H1 (cell line): ENCODE measurements at regions not wholly inside any gene's neighbourhood (a gene's known extent, or its start where the extent isn't known, plus 50 kb on each side); places are given as distances from the start of the nearest gene placed in this dataset.

Experiments
- CBX5 ChIP-seq: fragments of 300-800, 300-1000 bp; sonication (generic); IDR thresholded peaks from 2 replicates; pipeline ENCODE4 v1.7.1; 2016; ENCODE audit warnings: antibody characterized with exemption, low read length, low read depth
- GABPA ChIP-seq: IDR thresholded peaks from 2 replicates; pipeline ENCODE4 v1.6.1; 2011; ENCODE audit warnings: mild to moderate bottlenecking, low read length, moderate library complexity, borderline replicate concordance; ENCODE audit not compliant: insufficient read depth
- JUN ChIP-seq: IDR thresholded peaks from 2 replicates; pipeline ENCODE4 v1.6.1; 2011; ENCODE audit warnings: low read depth, mild to moderate bottlenecking, improper control_type of control experiment, low read length
- POLR2A ChIP-seq, 2 experiments: IDR thresholded peaks; 1 replicate in 1 of 2; 2 replicates in 1 of 2; pipeline ENCODE4 v1.6.1; 2011; ENCODE audit warnings: low read depth in 2 of 2, low read length in 2 of 2, mild to moderate bottlenecking in 2 of 2; ENCODE audit errors: control extremely low read depth in 1 of 2
- POLR2AphosphoS5 ChIP-seq: IDR thresholded peaks from 2 replicates; pipeline ENCODE4 v1.6.1; 2011; ENCODE audit warnings: low read depth, low read length
- RAD21 ChIP-seq, 2 experiments: IDR thresholded peaks in 1 of 2; conservative IDR thresholded peaks in 1 of 2; 2 replicates each; pipeline ENCODE4 v1.6.1; 2011; ENCODE audit warnings: low read depth in 2 of 2, low read length in 2 of 2, improper control_type of control experiment in 1 of 2, inconsistent platforms in 1 of 2, mild to moderate bottlenecking in 1 of 2, moderate library complexity in 1 of 2
- SIX5 ChIP-seq: IDR thresholded peaks from 2 replicates; pipeline ENCODE4 v1.6.1; 2011; ENCODE audit warnings: mild to moderate bottlenecking, low read depth, low read length
- SUZ12 ChIP-seq: fragments of 200-600 bp; sonication (generic); IDR thresholded peaks from 2 replicates; pipeline ENCODE4 v1.6.1; 2012; ENCODE audit warnings: mild to moderate bottlenecking, inconsistent platforms, low read length, moderate library complexity, mixed read lengths
- TBP ChIP-seq: IDR thresholded peaks from 2 replicates; pipeline ENCODE4 v1.6.1; 2011; ENCODE audit warnings: low read depth, low read length, improper control_type of control experiment
- TF ChIP-seq, protein P1 (sequence below), 3 experiments: IDR thresholded peaks; 1 replicate in 2 of 3; 2 replicates in 1 of 3; pipeline versions ENCODE4 v1.5.1 to v1.6.1; 2011; ENCODE audit warnings: low read length in 3 of 3, mild to moderate bottlenecking in 3 of 3, inconsistent platforms in 2 of 3, low read depth in 1 of 3, moderate library complexity in 1 of 3; ENCODE audit not compliant: insufficient read depth in 1 of 3; ENCODE audit errors: control extremely low read depth in 1 of 3

DNA sequence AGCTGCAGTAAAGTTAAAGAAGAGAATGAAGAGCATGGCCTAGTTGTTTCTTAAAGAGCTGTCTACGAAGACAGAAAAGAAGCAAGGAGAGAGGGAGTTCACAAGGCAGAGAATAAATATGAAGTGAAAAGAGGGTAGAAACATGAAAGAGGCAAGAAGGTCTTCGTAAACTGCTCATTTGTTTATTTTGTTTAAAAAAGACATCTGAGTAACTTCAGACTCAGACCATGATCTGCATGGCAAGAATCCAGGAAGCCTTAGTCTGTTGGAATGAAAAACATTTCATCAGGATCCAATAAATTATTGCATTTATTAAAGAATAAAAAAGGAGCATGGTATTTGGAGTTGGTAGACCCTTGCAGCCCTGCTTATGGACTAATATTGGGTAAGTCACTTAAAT lies 151.1 kb downstream of the SEM1 start:
- TF ChIP-seq, protein P1, sequence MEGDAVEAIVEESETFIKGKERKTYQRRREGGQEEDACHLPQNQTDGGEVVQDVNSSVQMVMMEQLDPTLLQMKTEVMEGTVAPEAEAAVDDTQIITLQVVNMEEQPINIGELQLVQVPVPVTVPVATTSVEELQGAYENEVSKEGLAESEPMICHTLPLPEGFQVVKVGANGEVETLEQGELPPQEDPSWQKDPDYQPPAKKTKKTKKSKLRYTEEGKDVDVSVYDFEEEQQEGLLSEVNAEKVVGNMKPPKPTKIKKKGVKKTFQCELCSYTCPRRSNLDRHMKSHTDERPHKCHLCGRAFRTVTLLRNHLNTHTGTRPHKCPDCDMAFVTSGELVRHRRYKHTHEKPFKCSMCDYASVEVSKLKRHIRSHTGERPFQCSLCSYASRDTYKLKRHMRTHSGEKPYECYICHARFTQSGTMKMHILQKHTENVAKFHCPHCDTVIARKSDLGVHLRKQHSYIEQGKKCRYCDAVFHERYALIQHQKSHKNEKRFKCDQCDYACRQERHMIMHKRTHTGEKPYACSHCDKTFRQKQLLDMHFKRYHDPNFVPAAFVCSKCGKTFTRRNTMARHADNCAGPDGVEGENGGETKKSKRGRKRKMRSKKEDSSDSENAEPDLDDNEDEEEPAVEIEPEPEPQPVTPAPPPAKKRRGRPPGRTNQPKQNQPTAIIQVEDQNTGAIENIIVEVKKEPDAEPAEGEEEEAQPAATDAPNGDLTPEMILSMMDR (IDR thresholded peaks at IDR 0.05; ENCODE audit: control extremely low read depth in 1 of 3, insufficient read depth in 1 of 3, low read depth in 1 of 3, low read length in 3 of 3), result no peak
- TF ChIP-seq SUZ12 (no peak), POLR2A (IDR thresholded peaks at IDR 0.05; ENCODE audit: control extremely low read depth in 1 of 2, low read depth in 2 of 2, low read length in 2 of 2) (no peak), CBX5 (no peak), GABPA (no peak), SIX5 (no peak), POLR2AphosphoS5 (no peak), JUN (no peak), RAD21 (IDR thresholded peaks at IDR 0.05 in 1 of 2, conservative IDR thresholded peaks at IDR 0.05 in 1 of 2; ENCODE audit: low read depth in 2 of 2, low read length in 2 of 2) (no peak), TBP (no peak)
